ENCODE measurements at regions not wholly inside any gene's neighbourhood (a gene's known extent, or its start where the extent isn't known, plus 50 kb on each side); places are given as distances from the start of the nearest gene placed in this dataset.

- TF ChIP-seq POLR2A (IDR thresholded peaks at IDR 0.05) (no peak), CTCF (IDR thresholded peaks at IDR 0.05) (no peak)
These were observed 72.3 kb downstream of the RPL22L1 start for GRCh38 chr3:170797685-170798084.

Measured in breast epithelium (tissue), 3 donors.